CD4-positive, alpha-beta T cell treated with Interleukin-10 for 1 hour (primary cell): ENCODE measurements at regions not wholly inside any gene's neighbourhood (a gene's known extent, or its start where the extent isn't known, plus 50 kb on each side); places are given as distances from the start of the nearest gene placed in this dataset.
"Not testable (repeated sequence)": the region's sequence is repeated elsewhere in the genome, so short reads cannot be mapped to it uniquely, and the experiment has no call there.

Experiments
- DNase-seq: peaks from one replicate; pipeline ENCODE4 v3.0.0-alpha.2; 2020

DNA sequence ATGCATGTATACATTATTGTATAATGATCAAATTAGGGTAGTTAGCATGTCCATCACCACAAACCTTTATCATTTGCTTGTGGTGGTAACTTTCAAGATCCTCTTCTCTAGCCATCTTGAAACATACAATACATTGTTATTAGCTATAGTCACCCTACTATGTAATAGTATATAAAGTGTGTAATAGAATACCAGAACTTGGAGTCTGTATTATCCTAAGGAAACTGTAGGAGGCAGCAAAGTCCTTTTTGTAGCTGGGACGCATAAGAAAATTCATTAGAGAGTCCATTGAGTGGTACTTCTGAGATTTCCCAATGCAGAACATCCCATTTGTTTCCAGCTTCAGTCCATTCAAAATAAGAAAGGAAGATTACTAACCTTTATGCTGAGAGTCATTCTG, 325.9 kb upstream of the LRFN5 start:
- DNase-seq = no peak

DNA sequence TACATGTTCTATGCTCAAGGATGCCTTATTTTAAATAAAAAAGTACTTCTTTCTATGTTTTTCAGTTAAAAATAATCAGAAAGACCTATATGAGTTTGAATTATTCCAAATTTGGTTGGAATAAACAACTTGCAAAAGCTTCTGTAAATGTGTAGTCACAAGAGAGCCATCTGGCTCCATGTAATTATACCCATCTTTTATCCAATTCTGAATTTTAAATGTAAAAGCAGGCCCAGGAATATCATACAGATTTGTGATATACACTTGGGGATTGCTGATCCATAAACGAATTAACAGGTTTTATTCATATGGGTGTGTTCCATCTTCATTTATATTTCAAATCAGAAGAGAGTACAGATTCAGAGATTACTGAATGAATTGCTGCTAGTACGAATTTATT, 329.2 kb upstream of the LRFN5 start:
- DNase-seq = no peak

DNA sequence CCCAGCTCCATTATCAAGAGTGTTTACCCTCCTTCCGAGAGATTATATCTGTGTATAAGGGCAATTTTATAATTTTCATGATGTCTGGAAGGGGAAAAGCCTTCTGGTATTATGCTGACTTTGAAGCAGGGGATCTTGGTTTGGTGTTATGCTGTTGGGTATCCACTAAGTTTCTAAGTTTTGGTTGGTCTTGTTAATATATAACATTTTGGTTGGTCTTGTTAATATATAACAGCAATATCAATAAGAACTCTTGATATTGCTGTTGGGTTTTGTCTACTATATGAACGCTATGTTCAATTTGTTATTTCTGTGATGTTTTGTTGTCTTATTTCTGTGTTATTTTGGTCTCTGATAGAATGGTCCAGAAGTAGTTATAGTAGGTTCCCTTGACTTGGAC, 349.2 kb upstream of the LRFN5 start:
- no peak for DNase-seq

DNA sequence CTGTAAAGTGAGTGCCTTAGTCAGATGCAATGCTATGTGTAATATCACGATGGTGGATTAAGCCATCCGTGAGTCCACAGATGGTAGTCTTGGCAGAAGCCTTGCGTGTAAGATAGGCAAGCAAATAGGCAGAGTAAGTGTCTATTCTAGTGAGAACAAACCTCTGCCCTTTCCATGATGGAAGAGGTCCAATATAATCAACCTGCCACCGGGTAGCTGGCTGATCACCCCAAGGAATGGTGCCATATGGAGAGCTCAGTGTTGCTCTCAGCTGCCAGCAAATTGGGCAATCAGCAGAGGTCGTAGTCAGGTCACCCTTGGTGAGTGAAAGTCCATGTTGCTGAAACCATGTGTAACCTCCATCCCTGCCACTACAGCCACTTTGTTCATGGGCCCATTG, 371.2 kb upstream of the LRFN5 start:
- no peak for DNase-seq

DNA sequence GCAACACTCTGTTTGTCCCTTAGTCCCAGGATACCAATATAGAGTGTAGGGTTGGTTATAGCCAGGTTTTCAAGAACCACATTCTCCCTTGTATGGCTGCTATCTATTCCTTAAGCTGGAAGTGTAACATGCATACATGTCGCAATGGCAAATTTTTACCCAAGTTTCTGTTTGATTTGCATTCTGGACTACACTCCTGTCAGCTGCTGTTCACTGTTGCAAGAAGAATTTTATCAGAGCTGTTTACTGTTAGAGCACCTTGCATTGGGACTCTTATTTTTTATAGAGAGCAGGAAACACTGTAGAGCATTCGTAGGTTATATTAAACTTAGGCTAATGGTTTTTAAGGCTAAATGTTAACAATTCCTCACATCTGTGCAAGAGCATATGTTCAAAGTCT, 376.0 kb upstream of the LRFN5 start:
- DNase-seq = no peak

DNA sequence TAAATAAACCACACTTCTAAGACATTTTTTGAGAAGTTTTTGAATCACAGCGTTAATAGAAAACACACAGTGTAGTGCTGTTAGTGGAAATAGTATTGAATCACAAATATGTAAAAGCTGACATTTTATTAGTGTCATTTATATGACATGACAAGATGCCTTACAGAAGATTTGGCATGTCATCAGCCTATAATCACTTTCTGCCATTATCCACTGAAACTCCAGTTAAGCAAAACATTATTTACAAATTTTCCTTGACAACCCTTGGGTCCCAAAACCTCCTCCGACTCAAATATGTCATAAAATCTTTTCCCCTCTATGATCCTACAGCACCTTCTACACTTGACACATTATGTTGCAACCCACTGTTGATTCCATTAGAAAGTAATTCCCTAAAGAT, 376.9 kb upstream of the LRFN5 start:
- DNase-seq = no peak

DNA sequence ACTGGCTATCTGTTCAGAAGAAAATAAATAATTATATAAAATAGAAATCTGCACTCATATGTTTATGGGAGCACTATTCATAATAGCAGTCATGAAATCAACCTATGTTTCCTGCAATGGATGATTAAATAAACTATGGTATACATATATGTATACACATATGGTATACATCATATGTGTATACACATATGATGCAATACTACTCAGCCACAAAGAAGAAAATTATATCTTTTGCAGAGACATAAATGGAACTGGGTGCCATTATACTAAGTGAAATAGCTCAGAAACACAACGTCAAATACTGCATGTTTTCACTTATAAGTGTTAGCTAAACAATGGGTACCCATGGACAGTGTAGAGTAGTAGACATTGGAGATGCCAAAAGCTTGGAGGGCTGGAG, 381.2 kb upstream of the LRFN5 start:
- DNase-seq = no peak

DNA sequence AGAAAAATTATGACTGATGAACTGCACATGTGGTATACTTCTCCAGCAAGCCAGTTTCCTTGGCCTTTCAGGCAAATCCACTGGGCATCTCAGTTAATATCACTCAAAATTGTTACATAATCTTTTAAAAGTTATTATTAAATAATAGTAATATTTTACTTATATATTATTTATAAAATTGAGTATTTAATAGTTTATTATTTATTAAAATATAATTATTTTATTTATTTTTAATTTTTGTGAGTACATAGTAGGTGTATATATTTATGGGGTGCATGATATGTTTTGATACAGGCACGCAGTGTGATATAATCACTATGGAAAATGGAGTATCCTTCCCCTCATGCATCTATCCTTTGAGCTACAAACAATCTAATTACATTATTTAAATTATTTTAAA, 384.1 kb upstream of the LRFN5 start:
- DNase-seq = no peak

DNA sequence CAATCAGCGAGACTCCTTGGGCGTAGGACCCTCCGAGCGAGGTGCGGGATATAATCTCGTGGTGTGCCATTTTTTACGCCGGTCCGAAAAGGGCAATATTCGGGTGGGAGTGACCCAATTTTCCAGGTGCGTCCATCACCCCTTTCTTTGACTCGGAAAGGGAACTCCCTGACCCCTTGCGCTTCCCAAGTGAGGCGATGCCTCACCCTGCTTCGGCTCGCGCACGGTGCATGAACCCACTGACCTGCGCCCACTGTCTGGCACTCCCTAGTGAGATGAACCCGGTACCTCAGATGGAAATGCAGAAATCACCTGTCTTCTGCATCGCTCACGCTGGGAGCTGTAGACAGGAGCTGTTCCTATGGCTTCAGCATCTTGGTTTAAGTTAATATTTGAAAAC, 391.7 kb upstream of the LRFN5 start:
- DNase-seq = not testable (repeated sequence)

DNA sequence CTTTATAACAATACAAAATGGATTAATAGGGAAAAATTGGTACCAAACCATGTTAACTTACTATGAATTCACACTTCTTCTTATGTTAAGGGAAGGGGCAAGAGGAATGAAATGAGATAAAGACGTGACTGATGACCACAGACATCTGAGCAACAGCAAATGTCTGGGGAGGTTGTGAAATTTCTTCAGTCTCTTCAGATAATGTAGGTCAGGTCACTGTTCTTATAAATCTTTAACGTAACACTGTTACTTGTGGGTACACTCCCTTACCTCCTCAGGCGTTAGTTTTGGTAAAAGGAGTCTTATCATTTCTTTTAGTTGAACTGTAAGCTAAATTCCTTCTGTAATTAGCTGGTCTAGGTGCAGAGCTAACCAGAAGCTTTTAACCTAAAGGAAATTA, 405.0 kb upstream of the LRFN5 start:
- DNase-seq = no peak

DNA sequence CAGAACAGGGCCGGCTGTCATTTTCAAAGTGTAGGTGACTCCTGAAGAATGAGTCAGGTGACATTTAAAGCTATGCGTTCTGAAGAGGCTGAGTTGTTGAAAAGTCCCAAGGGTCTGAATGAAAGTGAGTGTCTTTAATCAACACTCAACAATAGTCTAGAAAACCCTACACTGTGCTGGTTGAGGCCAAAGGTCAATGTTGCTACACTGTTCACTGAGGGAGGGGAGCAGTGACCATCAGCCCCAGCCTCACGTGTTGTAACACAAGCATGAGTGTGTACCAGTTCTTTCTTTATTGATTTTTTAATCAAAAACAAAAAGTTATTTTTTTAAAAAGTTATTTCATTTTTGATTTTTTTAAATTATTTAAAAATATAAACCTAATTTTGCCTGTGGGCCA, 418.8 kb upstream of the LRFN5 start:
- DNase-seq = no peak

DNA sequence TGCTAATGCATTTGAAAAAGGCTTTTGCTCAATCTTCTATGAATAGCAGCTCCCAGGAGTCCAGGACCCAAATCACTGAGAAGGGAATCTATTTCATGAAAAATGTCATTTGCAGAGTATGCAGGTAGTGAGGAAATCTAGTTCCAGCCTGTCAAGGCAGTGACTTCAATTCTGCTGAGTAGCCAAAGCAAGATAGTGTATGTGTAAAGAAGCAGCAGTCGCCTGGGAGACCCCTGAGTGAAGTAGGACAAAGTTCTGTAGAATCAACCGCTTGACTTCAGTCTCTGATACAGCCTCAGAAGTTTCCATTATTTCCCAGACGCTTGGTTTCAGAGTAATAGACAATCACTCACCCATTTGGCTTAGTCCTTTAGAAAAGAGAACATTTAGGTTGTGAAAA, 435.6 kb upstream of the LRFN5 start:
- DNase-seq = no peak

DNA sequence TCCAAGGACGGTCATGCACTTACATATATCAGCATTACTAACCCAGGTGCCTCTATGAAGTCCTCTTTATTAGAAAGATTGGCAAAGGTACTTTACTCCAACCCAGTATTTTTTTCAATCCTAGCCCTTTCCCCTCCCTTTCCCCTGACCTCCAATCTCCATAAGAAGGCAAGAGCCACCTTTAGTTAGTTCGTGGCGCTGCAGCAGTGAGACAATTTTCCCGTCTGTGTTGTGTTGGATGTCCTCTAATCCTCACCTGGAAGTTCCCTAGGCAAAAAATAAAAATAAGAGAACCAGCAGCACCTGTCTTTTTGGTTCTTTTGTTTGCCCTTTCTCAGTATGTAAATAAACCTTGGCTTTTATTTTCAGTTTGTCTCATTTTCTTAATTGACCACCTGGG, 439.6 kb upstream of the LRFN5 start:
- no peak for DNase-seq

DNA sequence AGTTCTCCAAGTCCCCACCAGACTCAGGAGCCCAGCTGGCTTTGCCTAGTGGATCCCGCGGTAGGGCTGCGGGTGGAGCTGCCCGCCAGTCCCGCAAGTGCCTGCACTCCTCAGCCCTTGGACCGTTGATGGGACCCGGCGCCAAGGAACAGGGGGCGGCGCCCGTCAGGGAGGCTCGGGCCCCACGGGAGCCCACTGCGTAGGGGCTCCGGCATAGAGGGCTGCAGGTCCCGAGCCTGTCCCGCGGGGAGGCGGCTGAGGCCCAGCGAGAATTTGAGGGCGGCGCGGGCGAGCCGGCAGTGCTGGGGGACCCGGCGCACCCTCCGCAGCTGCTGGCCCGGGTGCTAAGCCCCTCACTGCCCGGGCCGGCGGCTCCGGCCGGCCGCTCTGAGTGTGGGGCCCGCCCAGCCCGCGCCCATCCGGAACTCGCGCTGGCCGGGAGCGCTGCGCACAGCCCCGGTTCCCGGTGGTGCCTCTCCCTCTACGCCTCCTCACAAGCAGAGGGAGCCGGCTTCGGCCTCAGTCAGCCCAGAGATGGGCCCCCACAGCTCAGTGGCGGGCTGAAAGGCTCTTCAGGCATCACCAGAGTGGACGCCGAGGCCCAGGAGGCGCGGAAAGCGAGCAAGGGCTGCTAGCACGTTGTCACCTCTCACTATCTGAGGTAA, 452.4 kb upstream of the LRFN5 start:
- no peak for DNase-seq

DNA sequence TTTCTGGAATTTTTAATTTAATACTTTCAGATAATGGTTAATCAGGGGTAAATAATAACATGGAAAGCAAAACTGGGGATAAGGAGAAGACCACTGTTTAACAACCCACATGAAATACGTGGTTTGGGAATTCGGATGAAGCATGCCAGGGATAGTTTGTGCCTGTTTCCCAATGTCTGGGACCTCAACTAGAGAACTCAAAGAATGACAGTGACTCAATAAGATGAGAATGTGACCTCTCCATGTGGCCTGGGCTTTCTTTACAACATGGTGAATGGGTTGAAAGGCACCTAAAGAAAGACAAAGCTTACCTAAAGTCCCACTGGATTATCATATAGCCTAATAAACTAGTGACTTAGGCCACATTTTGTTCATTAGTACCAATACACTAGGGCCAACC, 460.3 kb upstream of the LRFN5 start:
- no peak for DNase-seq

DNA sequence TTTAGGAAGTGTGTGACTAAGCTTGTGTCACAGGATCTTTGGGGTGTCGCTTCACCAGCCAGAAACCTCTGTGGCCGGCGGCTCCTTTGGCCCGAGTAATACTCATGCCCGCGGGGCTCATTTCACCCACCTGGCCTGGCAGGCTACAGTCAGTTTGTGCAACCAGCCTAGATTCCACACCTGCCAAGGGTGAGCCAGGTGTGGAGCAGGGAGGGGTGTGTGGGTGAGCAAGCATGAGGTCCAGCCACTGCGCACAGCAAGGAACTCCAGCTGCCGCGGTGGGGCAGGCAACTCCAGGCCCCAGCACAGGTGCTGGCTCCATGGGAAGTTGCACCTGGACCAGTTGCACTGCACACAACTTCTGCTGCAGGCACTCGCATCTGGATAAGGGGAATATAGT, 462.3 kb upstream of the LRFN5 start:
- no peak for DNase-seq

DNA sequence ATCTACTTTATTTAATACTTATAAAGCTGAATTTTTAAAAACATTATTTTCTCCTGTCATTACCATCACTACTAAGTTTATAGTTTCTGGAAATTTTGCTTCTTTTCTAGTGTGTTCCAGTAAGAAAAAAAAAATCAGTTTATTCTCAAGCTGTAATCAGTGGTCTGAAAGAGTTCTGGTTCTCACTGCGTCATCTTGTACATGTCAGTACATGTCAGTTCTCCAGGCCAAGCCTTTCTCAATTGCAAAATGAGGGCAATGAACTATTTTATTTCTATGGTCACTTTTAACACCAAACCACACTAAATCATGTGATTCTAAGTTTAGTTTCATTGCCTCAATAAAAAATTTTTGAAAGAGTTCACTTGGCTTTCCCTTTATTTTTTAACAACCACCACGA, 468.9 kb upstream of the LRFN5 start:
- no peak for DNase-seq

DNA sequence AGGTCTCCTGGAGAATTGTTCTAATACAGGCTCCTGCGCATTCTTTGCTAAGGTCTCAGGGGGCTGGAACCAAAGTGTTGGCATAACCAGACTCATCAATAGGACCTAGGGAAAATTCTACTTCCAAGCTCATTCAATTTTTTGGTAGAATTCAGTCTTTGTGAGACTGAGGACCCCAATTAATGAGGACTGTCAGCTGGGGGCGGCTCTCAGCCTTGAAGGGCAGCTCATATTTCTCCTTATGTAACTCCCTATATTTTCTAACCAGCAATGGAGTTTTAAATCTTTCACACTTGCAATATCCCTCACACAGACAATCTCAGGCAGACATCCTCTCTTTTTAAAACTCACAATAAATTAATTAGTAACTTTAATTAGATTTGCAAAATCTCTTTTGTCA, 476.4 kb upstream of the LRFN5 start:
- DNase-seq = no peak

DNA sequence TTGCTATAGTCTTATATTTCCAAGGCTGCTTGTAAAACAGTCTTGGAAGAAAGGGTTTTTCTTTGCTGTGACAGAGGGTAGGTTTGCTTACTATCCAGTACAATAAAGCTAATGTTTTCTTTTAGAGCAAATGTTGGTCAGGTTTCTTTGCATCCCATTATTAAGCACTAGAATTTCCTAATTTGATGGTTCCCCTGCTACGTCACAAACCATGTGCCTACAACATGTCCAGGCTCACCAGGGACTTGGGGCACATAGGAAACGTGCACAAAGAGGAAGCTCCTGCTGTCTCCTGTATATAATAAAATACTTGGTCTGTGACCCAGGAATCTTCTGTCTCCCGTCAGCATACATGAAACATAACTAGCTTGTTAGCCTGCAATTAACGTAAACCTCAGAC, 486.3 kb upstream of the LRFN5 start:
- DNase-seq = no peak

DNA sequence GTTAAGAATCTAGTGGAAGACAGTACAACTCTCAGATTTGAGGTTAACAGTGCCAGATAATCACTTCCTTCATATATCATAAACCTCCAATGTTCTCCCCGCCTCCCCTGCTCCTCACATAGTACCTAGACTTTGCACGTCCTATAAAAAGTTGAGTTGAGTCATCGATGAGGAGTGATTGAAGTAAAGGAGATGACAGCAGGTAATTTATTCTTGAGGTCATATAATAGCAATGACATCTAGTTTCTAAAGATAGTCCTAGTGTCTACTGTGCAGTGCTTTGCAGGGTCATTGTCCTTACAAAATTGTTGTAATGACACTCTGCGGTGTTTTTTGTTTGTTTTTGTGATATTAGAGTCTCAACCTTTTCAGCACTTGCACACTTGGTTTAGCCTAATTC, 510.5 kb upstream of the LRFN5 start:
- DNase-seq = no peak

DNA sequence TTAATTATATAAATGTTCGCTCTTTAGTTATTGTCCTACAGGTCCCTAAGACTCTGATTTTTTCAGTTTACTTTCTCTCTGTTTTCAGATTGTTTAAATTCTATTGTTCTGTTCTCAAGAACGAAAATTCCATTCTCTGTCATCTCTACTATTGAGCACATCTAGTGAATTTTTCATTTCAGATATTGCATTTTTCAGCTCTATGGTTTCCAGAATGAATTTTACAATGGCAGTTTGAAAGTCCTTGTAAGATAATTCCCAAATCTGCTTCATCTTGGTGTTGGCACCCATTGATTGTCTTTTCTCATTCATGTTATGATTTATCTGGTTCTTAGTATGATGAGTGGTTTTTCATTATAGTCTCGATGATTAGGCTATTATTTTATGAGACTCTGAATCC, 519.6 kb upstream of the LRFN5 start:
- DNase-seq = no peak

DNA sequence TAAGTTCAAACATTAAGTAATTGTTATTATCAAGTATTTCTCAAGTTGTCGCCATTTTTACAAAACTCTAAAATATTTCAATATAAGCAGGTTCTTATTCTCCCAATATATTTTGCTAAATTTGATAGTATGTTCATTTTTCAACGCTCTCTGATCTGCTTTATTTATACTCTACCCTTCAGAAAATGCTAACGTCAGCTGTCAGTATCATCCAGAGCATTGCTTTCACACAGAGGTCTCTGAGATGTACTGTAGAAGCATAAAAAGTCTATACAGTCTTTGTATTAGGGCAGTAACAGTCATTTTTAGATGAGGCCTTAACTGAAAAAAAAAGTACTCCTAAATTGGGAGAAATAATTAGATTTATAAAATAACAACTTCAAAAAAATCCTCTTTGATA, 533.1 kb upstream of the LRFN5 start:
- no peak for DNase-seq

DNA sequence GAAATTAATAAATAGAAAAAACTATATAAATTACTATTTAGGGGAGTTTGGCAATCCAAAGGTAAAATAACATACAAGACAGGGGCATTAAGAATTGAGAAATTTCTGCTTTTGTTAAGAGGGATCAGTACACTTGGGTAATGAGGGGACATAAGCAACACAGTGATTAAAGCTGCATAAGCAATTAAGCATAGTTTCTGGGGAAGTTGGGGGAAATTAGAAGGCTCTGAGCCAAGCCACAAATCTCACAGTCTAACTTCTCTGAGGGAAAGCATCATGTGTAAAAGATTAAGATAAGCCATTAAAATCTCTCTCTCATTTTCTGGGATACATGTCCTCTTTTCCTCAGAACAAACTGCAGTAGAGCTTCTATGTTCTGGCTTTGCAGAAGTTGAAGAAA, 533.9 kb upstream of the LRFN5 start:
- no peak for DNase-seq

DNA sequence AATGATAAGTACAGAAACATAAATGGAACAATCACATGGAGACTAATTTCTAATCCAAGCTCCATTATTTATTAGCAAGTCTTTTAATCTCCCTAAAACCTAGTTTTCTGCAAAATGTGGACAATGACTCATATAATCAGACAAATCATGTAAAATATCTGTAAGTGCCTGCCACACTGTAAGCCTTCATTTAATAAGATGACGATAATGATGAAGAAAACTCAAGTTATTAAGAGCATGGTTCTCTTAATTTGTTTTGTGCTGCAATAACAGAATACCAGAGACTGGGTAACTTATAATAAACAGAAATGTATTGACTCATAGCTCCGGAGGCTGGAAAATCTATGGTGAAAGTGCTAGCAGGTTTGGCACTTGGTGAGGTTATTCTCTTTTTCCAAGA, 535.3 kb upstream of the LRFN5 start:
- no peak for DNase-seq

DNA sequence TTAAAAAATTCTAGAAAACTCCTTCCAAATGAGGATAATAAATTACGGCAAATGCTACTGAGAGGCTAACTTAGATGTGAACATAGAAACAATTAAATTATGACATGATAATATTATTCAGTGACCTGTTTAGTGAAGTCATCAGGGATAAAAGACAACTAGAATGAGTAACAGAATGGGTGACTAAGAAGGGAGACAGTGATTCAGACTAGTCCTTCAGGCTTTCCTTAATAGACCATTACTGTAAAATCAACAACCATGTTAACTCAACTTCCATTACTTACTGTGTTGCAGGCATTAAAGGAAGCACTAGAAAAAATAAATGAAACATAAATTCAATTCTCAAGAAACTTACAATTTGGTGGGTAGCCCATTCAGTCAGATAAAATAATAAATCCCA, 543.9 kb upstream of the LRFN5 start:
- DNase-seq = no peak

DNA sequence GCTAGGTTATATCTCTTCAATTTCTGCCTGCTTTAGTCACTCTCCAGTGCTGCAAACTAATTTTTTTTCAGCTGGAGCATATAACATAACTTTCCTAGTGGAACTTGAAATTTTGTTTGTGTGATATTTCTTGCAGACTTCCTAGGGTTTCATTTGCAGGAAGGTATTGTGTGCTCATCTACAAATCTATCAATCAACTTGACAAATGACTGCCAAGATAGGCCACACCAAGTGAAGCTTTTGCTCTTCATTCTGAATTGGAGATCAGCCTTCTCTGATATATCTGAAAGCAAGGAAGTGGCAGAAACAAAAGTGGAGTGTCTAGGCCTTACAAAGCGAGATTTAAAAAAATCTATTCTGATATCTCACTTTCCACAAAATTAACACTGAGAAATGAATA, 551.1 kb upstream of the LRFN5 start:
- no peak for DNase-seq
